Fibroblast of lung (primary cell): ENCODE measurements at regions not wholly inside any gene's neighbourhood (a gene's known extent, or its start where the extent isn't known, plus 50 kb on each side); places are given as distances from the start of the nearest gene placed in this dataset.

Source experiments
- DNase-seq, 2 donors: peaks; one replicate each; pipeline versions ENCODE4 v3.0.0 to v3.0.0-alpha.2; 2010; ENCODE audit warnings: low read depth in 2 of 2
- H2AFZ ChIP-seq: 2 replicates; pipeline ENCODE4 v1.5.1; 2012; ENCODE audit warnings: low read length, control low read depth, inconsistent platforms
- H3K27ac ChIP-seq: 2 replicates; pipeline ENCODE4 v1.5.1; 2011; ENCODE audit warnings: low read length, control low read depth; ENCODE audit not compliant: insufficient read depth
- H3K27me3 ChIP-seq: 2 replicates; pipeline ENCODE4 v1.5.1; 2011; ENCODE audit warnings: mild to moderate bottlenecking, low read length; ENCODE audit not compliant: control insufficient read depth, insufficient read depth
- H3K36me3 ChIP-seq: 2 replicates; pipeline ENCODE4 v1.5.1; 2011; ENCODE audit warnings: low read length; ENCODE audit not compliant: control insufficient read depth, insufficient read depth
- H3K4me1 ChIP-seq: 2 replicates; pipeline ENCODE4 v1.5.1; 2011; ENCODE audit warnings: low read length; ENCODE audit not compliant: control insufficient read depth, insufficient read depth; ENCODE audit errors: extremely low read depth
- H3K4me2 ChIP-seq: 2 replicates; pipeline ENCODE4 v1.5.1; 2011; ENCODE audit warnings: low read length, control low read depth; ENCODE audit not compliant: insufficient read depth; ENCODE audit errors: extremely low read depth
- H3K4me3 ChIP-seq, 4 experiments: fragments of 200-600 bp in 1 of 4; sonication (generic) in 1 of 4; replicated peaks in 1 of 4; 2 replicates each; pipeline ENCODE4 v1.5.1; 2011 to 2016; ENCODE audit warnings: low read length in 4 of 4, low read depth in 3 of 4, mild to moderate bottlenecking in 3 of 4, control low read depth in 2 of 4, inconsistent platforms in 1 of 4, mixed read lengths in 1 of 4; ENCODE audit not compliant: insufficient read depth in 1 of 4; ENCODE audit errors: control extremely low read depth in 1 of 4
- H3K79me2 ChIP-seq: 2 replicates; pipeline ENCODE4 v1.5.1; 2012; ENCODE audit warnings: mild to moderate bottlenecking, low read length, inconsistent platforms; ENCODE audit not compliant: control insufficient read depth, insufficient read depth
- H3K9ac ChIP-seq: 2 replicates; pipeline ENCODE4 v1.5.1; 2011; ENCODE audit warnings: mild to moderate bottlenecking, low read length, control low read depth; ENCODE audit not compliant: insufficient read depth
- H3K9me3 ChIP-seq: 2 replicates; pipeline ENCODE4 v1.5.1; 2012; ENCODE audit warnings: low read depth, low read length; ENCODE audit not compliant: control insufficient read depth, insufficient read depth
- H4K20me1 ChIP-seq: 2 replicates; pipeline ENCODE4 v1.5.1; 2011; ENCODE audit warnings: low read length; ENCODE audit not compliant: control insufficient read depth, insufficient read depth; ENCODE audit errors: extremely low read depth
- EZH2 ChIP-seq: IDR thresholded peaks from 2 replicates; pipeline ENCODE4 v1.5.1; 2012; ENCODE audit warnings: low read length, control low read depth, mild to moderate bottlenecking; ENCODE audit errors: missing control alignments
- TF ChIP-seq, protein P1 (sequence below), 2 donors: IDR thresholded peaks in 1 of 2; conservative IDR thresholded peaks in 1 of 2; 1 replicate in 1 of 2; 2 replicates in 1 of 2; pipeline ENCODE4 v1.5.1; 2011 to 2012; ENCODE audit warnings: low read length in 2 of 2, control low read depth in 1 of 2, inconsistent platforms in 1 of 2, low read depth in 1 of 2, mild to moderate bottlenecking in 1 of 2

DNA sequence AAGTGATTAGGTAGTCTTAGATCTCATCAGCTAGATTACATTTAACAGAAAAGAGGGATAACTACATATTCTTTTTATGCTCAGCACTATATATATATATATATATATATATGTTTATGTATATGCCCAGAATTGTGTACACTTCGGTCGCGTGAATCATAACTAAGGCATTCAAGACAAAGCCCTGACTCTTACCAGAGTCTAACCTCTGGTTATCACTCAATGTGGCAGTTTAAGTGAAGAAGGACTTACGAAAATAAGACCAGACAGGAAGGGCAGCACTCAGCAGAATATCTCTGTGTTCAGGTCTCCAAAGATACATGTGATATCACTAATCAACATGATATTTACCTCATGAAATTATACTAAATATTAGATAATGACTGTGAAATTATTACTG, 1326.7 kb downstream of the MRPL39 start:
- Histone ChIP-seq H3K4me2 (no peak overlapping the region), H3K9ac (no peak overlapping the region), H3K4me1 (no peaks in the 10 kb centered on the region), H3K27ac (no peak overlapping the region), H3K27me3 (no peaks in the 10 kb centered on the region), H2AFZ (no peak overlapping the region), H3K79me2 (no peaks in the 10 kb centered on the region), H3K9me3 (no peaks in the 10 kb centered on the region), H4K20me1 (no peaks in the 10 kb centered on the region), H3K4me3 (no peak overlapping the region), H3K36me3 (no peaks in the 10 kb centered on the region)
- TF ChIP-seq EZH2, result no peak
- TF ChIP-seq, protein P1, sequence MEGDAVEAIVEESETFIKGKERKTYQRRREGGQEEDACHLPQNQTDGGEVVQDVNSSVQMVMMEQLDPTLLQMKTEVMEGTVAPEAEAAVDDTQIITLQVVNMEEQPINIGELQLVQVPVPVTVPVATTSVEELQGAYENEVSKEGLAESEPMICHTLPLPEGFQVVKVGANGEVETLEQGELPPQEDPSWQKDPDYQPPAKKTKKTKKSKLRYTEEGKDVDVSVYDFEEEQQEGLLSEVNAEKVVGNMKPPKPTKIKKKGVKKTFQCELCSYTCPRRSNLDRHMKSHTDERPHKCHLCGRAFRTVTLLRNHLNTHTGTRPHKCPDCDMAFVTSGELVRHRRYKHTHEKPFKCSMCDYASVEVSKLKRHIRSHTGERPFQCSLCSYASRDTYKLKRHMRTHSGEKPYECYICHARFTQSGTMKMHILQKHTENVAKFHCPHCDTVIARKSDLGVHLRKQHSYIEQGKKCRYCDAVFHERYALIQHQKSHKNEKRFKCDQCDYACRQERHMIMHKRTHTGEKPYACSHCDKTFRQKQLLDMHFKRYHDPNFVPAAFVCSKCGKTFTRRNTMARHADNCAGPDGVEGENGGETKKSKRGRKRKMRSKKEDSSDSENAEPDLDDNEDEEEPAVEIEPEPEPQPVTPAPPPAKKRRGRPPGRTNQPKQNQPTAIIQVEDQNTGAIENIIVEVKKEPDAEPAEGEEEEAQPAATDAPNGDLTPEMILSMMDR (conservative IDR thresholded peaks at IDR 0.05 in 1 of 2, IDR thresholded peaks at IDR 0.05 in 1 of 2; ENCODE audit: low read depth in 1 of 2, low read length in 2 of 2), result no peak
- DNase-seq, result peak in 1 of 2 donors; percentile 56

DNA sequence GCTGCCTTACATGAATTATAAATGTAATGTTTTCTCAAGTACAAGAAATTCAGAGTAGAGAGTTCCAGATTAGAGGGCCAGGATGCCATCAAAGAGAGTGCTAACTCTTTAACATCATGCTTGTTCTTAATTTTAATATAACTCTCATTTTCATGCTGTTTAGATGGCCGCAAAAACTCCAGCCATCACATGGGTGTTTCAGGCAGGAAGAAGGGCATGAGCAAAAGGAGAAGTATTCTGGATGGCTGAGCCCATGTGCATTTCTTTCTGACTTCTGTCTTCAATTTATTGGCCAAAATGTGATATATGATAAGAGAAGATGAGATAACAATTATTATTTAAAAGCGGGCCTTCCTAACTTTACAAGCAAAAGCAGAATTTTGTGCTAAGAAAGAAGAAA, 1328.6 kb downstream of the MRPL39 start:
- H3K79me2 ChIP-seq, result no peaks in the 10 kb centered on the region
- no peaks in the 10 kb centered on the region for H3K9me3 ChIP-seq
- H3K4me2 ChIP-seq, result no peak overlapping the region
- TF ChIP-seq EZH2, result no peak
- TF ChIP-seq, protein P1 (conservative IDR thresholded peaks at IDR 0.05 in 1 of 2, IDR thresholded peaks at IDR 0.05 in 1 of 2; ENCODE audit: low read depth in 1 of 2, low read length in 2 of 2), result no peak
- H3K4me1 ChIP-seq, result no peaks in the 10 kb centered on the region
- no peaks in the 10 kb centered on the region for H3K36me3 ChIP-seq
- H4K20me1 ChIP-seq, result no peaks in the 10 kb centered on the region
- no peak overlapping the region for H3K4me3 ChIP-seq
- H2AFZ ChIP-seq, result no peak overlapping the region
- H3K27me3 ChIP-seq, result no peaks in the 10 kb centered on the region
- no peak for DNase-seq
- no peak overlapping the region for H3K9ac ChIP-seq
- H3K27ac ChIP-seq, result no peak overlapping the region

DNA sequence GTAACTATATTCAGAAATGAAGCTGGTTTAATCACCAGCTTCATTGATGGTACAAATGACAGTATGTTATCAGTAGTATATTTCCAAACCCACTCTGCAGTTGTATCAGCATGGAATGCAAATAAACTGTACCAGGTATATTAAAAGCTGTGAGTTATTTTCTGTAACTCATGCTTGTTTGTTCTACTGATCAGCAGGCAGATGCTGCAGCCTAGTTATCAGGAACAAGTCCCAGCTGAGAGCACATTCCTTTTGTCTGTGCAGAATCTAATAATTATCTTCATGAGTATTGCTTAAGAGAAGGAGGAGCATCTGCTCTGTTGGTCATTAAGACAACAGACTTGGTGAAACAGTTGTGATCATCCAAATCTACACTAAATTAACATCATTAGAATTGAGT, 1331.1 kb downstream of the MRPL39 start:
- DNase-seq, result no peak

More for the DNA sequence above, 1331.1 kb downstream of the MRPL39 start:
- Histone ChIP-seq H2AFZ (no peak overlapping the region), H3K4me2 (no peak overlapping the region), H3K27me3 (no peaks in the 10 kb centered on the region), H3K9ac (no peak overlapping the region), H3K4me1 (no peaks in the 10 kb centered on the region), H3K4me3 (no peak overlapping the region), H3K9me3 (no peaks in the 10 kb centered on the region), H3K27ac (no peak overlapping the region), H3K36me3 (no peaks in the 10 kb centered on the region), H3K79me2 (no peaks in the 10 kb centered on the region), H4K20me1 (no peaks in the 10 kb centered on the region)
- TF ChIP-seq, protein P1 (conservative IDR thresholded peaks at IDR 0.05 in 1 of 2, IDR thresholded peaks at IDR 0.05 in 1 of 2; ENCODE audit: low read depth in 1 of 2, low read length in 2 of 2), result no peak
- no peak for TF ChIP-seq EZH2
